Esophagus mucosa (tissue), 1 donor: ENCODE measurements at regions not wholly inside any gene's neighbourhood (a gene's known extent, or its start where the extent isn't known, plus 50 kb on each side); places are given as distances from the start of the nearest gene placed in this dataset.
A peak's percentile ranks its signal among the peaks of the same experiment; 100 is the strongest.

Source experiments
- ATAC-seq: fragments of 200-7000 bp; cut with Tn5 transposase; one replicate; pipeline ENCODE4 v1.9.1; 2020
- donor health status: DM: yes; HTN: yes; CAD: no.

DNA sequence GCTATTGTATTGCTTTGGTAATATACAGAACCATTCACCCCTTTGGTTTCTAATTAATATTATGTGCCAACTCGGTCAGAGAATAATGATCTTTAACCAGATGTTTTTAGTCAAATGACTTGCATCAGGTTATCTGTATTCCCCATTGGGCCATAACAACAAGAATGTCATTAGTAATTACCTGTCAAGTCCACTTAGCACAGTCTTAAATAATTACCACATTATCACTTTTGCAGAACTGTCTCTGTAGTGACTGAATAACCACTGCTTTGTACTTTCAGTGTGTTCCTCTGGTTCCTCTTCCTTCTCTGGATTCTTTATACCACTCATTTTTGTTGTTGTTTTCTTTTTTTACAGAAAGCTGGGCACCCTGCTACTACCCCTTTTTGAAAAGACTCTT is 257.7 kb upstream of the SPOCK3 start:
- ATAC-seq = no peak

DNA sequence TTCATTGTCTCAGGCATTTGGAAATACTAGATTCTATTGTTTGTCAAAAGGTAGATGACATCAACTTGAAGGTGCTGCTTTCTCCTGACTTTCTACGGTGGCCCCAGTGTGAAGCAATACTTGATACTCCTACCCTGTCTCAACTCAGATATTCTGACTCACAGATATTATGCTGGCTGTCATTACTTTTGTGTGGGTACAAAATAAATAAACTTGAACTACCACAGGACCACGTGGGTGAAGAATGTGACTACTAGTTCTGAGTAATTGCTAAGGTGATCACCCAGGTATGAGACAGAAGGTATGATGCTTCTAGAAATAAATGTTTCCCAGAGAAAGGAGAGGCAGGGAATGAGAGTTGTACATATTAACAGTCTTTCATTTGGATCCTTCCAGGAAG is 275.3 kb upstream of the SPOCK3 start:
- no peak for ATAC-seq

DNA sequence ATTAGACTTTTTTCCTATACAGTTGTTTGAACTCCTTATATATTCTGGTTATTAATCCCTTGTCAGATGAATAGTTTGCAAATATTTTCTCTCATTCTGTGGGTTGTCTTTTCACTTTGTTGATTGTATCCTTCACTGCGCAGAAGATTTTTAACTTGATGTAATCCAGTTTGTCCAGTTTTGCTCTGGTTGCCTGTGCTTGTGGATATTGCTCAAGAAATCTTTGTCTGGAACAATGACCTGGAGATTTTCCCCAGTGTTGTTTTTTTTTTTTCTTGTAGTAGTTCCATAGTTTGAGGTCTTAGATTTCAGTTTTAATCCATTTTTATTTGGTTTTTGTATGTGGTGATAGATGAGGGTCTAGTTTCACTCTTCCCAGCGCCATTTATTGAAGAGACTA is 289.8 kb upstream of the SPOCK3 start:
- no peak for ATAC-seq

DNA sequence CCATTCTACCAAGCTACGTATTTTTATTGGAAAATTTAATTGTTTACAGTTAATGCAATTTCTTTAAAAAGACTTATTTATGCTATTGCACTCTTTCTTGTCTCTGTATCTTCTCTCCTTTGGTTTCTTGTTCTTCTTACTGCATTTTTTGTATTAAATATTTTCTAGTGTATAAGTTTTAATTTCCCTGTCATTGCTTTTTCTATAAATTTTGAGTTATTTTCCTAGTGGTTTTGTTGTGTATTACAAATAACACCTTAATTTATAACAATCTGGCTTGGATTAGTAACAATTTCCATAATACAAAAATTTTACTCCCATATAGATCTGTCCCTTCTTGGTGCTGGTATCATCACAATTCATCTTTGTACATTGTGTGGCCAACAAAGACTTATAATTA is 303.5 kb upstream of the SPOCK3 start:
- ATAC-seq = no peak

DNA sequence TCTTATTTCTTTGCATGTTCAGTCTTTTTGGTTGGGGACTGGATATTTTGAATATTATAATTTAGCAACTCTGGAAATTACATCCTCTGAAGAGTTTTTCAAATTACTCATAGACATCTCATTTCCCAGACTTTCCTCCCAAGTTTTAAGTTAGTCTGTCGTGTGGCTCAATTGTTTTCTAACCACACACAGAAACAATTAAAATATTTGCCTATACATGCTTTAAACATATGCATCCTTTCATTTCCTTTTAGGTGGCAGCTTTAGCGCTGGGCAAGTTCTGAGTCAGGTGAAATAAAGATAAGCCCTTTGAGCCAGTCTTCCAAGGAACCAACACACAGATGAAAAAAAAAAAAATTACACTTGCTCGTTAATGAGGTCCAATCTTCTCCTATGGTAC is 307.0 kb upstream of the SPOCK3 start:
- no peak for ATAC-seq

DNA sequence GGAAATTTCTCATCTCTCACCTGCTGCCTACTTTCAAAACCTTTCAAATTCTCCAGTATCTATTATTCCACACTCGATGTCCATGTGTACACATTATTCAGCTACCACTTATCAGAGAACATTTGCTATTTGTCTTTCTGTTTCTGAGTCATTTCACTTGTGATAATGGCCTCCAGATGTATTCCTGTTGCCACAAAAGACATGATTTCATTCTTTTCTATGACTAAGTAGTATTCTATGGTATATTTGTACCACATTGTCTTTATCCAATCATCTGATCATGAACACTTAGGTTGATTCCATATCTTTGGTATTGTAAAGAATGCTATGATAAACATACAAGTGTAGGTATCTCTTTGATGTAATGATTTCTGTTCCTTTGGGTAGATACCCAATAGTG is 310.1 kb upstream of the SPOCK3 start:
- no peak for ATAC-seq

DNA sequence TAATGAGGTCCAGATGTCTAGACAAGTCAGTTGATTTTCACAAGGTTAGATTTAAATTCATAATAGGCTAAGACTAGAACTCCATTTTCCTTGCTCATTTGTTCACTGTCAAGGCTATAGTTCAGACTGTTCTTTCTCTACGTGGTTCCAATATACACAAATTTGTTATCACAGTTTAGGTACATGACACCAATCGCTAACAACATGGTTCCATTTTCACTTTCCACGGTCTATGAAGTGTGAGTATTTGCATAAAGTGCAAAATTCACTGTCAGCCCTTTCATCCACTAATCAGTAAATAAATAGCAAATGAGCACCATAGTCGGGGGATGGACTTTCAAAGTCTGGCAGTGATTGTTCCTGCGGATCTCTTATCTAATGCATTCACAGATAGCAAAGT is 315.7 kb upstream of the SPOCK3 start:
- no peak for ATAC-seq

DNA sequence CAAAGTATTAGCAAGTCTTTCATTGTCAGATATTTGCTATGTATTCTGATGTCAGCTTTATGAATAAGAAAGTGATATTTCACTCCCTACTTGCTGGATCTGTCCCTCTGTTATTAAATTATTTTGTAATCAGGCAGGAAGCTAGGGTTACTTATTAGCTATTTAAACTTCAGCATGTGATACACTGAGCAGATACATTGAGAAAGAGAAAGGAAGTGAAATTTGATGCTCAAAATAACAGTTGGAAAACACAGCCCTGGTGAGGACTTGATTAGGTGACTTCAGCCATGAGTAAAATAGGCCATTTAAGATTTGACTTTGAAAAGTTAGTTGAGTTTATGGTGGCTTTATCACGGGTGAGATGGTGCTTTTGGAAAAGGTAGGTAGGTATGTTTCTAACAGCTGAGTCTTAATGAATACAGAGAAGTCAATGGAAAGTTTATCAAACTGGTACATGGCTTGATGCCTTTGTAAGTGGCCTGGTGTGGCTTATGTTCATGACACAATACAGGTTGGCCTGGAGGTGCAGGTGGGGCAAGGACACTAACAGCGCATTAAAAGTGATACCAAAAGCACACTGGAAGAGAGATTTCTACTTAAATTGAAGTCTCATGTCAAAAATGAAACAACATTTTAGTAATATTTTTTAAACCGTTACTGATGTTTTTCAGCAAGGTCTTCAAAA is 321.2 kb upstream of the SPOCK3 start:
- ATAC-seq = no peak

DNA sequence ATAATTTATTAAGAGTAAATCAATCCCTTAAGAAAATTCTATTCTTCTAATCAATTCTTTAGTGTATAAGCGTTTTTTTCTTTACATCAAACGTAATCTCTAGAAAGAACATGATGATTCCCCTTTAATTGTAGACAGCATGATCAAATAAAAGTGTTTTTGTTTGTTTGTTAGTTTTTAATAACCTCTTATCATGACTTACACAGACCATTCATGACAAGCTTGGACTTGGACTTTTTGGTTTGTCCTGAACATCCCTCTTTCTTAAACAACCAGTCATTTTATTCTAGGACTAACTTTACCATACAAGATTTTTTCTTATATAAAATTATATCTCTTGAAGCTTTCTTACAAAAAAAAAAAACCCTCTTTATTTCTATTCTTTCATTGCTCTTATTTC is 344.6 kb upstream of the SPOCK3 start:
- ATAC-seq = no peak

DNA sequence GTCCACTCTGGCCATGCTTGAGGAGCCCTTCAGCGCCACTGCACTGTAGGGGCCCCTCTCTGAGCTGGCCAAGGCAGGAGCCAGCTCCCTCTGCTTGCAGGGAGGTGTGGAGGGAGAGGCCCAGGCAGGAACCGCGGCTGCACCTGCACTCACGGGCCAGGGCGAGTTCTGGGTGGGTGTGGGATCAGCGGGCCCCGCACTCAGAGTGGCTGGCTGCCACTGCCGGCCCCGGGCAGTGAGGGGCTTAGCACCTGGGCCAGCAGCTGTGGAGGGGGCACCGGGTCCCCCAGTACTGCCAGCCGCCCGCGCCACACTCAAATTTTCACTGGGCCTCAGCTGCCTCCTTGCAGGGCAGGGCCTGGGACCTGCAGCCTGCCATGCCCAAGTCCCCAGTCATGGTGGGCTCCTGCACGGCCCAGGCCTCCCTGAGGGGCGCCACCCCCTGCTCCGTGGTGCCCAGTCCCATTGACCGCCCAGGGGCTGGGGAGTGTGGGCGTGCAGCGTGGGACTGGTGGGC is 347.2 kb upstream of the SPOCK3 start:
- peak; percentile 33 for ATAC-seq

DNA sequence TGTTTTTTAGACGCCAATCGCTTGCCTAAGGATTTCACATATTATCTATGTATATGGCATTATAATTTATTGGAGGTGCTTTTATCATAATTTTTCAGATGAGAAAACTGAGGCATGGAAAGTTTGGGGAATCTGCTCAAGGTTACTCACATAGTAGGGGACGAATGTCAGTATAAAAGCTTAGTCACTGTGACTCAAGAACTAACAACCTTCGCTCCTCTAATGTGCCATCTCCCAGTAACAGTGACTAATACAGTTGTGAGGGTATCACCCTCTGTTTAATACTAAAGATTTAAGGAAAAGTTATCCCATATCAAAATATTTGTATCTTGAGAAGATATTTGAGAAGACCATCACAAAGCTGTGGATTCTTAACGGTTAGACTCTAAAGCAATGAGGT is 353.1 kb upstream of the SPOCK3 start:
- no peak for ATAC-seq

DNA sequence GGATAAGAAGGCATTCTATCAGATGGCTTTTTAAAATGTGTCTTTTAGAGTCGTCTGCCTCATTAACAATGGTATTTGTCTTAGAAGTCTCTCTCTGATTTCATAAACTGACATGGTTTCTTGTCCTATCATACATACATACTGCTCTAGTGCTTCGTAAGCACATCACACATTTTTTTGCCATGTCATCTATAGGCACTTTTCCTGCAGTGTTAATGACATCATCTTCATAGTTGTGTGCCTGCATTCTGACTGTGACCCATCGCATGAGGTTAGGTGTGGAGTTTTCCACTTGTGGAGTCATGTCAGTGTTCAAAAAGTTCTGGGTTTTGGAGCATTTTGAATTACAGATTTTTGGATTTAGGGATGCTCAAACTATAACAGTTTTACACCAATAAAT is 361.6 kb upstream of the SPOCK3 start:
- no peak for ATAC-seq

DNA sequence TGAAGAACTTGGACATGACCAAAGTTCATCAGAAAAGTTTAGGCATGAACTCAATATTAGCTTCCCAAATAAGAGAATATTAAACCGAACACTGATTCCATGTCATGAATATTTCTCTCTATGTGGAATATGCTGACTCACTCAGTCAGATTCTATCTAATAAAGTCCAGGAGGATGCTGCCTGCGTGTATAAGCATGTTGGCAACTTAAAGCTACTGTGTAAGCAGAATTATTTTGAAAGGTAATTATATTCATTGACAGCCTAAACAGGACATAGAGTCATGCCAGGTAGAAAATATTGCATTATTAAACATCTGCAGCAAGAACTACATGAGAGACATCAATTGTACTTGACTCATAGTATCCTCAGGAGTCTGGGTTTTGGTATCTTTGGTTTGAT is 367.9 kb upstream of the SPOCK3 start:
- peak; percentile 59 for ATAC-seq

DNA sequence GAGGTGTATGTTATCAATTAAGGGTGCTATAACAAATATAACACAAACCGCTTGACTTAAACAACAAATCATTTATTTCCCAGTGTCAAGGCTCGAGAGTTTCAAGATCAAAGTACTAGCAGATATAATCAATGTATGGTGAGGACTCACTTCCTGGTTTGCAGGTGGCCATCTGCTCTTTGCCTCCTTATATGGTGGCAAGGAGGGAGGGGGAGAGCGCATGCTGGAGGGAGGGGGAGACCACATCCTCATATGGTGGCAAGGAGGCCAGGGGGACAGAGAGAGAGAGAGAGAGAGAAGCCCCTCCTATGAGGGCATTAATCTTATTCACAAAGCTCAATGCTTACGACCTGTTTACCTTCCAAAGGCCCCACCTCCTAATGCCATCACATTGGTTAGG is 372.3 kb upstream of the SPOCK3 start:
- no peak for ATAC-seq

DNA sequence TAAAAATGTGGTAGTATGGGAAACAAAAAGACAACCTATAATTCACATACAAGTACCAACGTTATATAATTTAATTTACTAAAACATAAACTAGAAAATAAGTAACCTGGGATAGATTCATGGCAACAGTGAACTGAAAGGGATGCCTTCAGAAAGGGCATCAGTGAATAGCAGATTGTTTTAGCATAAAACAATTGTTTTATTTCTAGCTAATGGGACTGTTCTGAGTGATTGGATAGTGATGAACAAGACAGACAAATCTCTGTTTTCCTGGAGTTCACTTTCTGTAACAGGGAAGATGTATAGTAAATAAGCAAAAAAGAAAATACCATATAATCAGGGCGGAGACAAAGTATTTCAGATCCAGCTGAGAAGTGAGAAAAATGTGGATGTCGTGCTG is 379.1 kb upstream of the SPOCK3 start:
- no peak for ATAC-seq

DNA sequence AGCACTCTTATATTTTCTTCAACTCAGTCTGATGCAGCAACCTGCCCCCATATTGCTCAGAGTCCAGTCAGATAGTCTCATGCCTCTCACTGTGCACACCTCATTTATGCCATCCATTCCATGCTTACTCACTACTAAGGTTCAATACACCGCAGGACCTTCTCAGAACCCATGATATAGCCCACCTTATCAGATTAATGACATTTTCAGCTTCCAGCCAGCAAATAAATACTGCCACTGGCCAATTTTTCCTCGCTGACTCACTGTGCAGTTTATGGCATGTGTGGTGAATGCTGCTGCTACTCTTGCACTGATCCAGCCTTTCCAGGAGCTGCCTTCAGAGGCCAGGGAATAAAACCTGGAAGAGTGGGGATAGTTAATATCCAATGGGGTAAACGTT is 380.6 kb upstream of the SPOCK3 start:
- no peak for ATAC-seq

DNA sequence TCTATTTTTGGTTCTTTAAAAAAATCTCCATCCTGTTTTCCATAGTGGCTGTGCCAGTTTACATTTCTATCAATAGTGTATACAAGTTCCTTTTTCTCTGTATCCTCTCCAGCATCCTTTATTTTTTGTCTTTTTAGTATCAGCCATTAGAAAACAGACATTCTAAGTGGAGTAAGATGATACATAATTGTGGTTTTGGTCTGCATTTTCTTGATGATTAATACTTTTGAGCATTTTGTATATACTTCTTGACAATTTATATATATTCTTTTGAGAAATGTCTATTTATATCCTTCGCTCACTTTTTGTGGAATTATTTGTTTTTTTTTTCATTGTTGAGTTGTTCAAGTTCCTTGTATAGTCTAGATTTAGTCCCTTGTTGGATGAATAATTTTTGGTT is 382.2 kb upstream of the SPOCK3 start:
- ATAC-seq = no peak

DNA sequence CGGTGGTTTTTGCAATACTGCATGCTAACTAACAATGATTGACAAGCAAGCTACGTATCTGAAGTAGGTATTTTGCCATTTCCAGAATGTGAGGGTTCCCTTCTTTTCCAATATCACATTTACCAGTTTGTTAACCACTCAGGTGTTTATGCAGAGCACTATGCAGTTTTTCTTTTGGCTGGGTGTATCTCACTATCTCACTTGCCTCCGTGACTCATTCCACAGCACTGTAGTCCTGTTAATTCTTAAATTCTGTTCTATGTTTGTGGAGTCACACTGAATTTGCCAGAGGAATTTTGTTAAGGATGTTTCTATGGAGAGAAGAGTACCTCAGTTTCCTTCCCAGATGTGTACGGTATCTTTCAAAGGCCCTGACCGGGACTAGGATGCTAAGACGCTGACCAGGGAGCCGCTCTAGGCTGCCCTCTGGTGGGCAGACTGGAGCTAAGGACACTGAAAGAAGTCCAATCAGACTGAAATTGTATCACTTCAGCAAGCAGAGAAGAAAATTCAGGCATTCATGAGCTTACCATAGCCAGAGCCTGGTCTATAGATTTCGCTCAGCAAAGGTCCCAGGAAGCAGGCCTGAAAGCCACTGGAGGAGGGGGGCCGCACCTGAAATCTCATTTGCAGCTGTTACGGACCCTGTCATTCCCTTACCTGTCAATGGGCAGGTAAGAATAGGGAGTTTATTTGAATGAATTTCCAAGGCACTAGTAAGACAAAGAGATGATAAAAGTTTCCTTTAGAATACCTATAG is 388.4 kb upstream of the SPOCK3 start:
- ATAC-seq = peak; percentile 72

DNA sequence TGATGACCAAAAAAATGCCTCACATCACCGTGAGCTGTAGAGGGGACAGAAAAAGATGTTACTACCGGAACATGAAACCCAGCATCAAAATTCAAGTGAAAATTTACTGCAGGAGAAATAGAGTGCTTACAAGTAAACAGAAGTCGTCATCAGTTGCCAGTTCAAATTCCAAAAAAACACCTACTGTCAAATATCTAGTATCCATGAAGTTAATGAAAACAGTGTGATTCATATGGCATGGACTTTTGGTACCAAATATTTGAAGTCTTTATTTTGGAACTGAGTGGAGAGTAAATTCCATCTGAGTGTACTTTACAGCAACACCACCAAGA is 388.9 kb upstream of the SPOCK3 start:
- ATAC-seq = no peak

DNA sequence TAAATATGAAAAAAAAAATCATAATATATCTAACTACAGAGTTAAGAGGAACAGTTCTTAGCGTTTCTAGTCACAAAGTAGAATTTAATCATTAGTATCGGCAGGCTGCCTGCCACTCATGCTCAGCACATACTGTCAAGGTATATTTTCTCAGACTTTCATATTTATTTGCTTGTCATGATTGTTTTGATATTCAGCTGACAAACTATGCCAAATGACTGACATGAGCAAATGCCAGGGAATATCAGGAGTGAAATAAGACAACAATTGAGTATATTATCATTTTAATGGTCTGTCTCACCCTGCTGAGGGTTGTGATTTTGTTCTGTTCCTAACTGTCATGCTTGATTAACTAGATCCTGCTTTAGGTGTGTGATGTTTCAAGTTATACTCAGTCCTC is 395.0 kb upstream of the SPOCK3 start:
- no peak for ATAC-seq

DNA sequence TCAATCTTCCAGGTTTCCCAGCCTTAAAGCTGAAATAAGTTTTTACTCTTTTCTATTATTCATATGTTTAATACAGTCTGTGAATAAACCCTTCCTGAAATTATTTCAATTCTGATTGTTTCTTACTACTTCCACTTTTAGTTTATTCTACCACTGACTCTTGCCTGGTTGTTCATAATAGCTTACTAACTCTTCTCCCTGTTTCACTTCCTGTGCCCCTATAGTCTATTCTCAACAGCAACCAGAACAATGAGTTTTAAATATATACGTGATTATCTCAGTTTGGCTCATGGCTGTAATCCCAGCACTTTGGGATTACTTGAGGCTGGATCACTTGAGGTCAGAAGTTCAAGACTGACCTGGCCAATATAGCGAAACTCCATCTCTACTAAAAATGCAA is 408.0 kb upstream of the SPOCK3 start:
- no peak for ATAC-seq

DNA sequence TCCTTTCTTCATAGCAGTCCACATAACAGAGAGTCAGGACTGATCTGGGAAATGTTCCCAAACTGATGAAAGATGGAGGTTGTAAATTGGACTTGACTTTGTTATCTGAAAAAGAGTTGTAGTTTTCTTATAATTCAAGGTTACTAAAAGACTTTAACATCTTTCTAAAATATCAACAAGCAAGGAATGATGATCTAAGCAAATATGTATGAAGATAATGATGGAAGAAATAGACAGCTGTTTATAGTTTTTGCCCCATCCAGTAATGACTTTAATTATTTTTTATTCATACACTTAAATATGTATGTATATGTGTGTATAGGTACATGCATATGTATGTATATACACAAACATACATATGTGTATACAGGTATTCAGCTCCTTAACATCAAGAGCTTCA is 411.1 kb upstream of the SPOCK3 start:
- no peak for ATAC-seq

DNA sequence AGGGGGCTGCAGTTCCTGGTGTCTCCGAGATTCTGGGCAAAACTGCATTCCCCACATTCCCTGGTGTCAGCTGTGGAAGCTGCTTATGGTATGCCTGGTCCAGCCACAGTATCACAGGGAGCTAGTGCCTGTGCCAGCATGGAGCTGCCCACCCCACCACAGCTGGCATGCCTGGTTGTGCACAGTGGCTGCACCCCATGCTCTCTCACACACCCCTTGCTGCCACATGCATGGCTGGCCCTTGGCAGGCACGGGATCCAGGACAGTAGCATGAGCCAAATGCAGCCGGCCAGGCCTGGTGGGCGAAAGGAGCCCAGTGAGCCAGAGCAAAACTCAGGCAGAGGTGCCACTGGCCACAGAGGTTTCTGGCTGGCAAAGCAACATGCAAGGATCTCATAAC is 418.0 kb upstream of the SPOCK3 start:
- ATAC-seq = no peak

DNA sequence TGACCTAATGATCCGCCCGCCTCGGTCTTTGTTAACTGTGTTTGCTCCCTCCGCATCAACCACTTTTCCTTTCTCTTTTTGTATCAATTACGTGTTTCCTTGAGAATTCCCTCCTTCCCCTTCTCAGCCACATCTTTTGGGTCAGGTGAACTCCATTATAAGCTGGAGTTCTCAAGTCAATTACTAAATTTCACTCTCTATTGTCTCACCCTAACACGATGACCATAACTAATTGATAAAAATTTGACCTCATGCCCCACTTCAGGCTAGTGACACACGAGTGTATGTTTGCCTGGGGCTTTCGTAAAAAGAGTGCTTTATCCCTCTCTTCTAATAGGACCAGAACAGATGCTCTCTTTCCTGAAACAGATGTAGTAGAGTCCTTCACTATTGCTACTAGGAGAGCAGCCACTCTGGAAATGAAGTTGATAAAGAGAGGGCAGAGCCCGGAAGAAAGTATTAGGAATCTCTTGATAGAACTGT is 403.6 kb upstream of the ANXA10 start:
- no peak for ATAC-seq

DNA sequence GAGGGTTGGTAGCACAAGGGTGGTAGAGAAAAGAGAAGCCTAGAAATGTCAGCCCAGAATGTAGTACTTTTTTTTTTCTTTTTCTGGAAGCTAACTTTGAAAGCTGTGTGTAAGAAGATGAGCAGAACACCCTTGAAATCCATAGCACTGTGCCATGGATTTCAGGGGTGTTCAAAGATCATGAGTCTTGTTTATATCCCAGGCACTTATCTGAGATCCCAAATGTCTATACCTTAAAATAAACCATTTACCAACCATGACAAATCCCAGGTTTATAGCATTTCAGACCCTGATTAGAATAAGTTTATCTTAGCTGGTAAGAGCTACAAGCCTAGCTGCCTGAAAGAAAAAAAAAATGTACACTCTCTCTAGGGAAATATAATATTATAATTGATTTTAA is 389.9 kb upstream of the ANXA10 start:
- no peak for ATAC-seq
